ENCODE measurements at regions not wholly inside any gene's neighbourhood (a gene's known extent, or its start where the extent isn't known, plus 50 kb on each side); places are given as distances from the start of the nearest gene placed in this dataset.

GRCh38 chr5:4953576-4953975 lies 186.6 kb upstream of the ADAMTS16 start:
- TF ChIP-seq POLR2A (IDR thresholded peaks at IDR 0.05) (no peak), CTCF (IDR thresholded peaks at IDR 0.05) (no peak), POLR2AphosphoS5 (IDR thresholded peaks at IDR 0.05) (no peak)

Measured in prostate gland (tissue), 2 donors.